HG03565 (cell line): ENCODE measurements at regions not wholly inside any gene's neighbourhood (a gene's known extent, or its start where the extent isn't known, plus 50 kb on each side); places are given as distances from the start of the nearest gene placed in this dataset.
"Not testable (repeated sequence)": the region's sequence is repeated elsewhere in the genome, so short reads cannot be mapped to it uniquely, and the experiment has no call there.

Experiments used
- ATAC-seq: cut with Tn5 transposase; IDR thresholded peaks from one replicate; pipeline ENCODE4 v1.9.1; 2021; ENCODE audit warnings: mild to moderate bottlenecking, moderate library complexity; ENCODE audit not compliant: unreplicated experiment

GRCh38 chr3:21256932-21257331, 494.1 kb downstream of the ZNF385D start:
- no peak for ATAC-seq

- no peak for ATAC-seq
Measured at GRCh38 chr3:21238661-21239060, 512.3 kb downstream of the ZNF385D start.

DNA sequence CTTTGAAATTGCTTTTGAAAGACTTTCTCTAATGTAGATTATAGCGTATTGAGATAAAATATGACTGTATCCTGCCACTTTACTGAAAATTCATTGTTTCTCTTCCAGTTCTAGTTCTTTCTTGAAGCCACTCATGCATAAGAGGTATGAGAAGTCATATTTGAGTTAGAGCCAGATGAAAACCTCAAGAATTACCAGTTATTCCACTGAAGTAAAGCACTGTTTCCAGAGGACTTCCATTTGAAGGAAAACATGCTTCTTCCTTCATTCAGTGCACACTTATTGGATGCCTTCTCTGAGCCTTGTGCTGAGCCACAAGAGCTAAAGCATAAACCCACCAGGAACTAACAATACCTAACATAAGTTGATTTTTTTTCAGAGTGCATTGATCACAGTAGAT, 513.4 kb downstream of the ZNF385D start:
- ATAC-seq = no peak

DNA sequence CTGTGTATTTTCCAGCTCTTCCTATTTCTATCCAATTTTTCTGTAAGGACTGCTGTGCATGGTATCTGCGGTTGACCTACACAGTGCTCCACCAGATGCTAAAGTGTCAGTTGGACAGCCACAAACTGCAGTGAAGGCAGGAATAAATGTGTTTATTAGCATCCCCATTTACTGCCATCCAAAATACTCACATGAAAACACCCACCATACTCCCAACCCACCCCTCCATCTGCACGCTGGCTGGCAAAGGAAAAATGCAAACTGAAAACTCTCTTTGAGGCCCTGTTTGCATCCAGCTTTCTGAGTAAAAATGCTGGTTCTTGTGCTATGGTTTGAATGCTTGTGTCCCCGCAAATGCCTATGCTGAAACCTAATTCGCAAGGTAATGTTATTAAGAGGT, 515.5 kb downstream of the ZNF385D start:
- no peak for ATAC-seq

GRCh38 chr3:21234933-21235332, 516.1 kb downstream of the ZNF385D start:
- no peak for ATAC-seq

GRCh38 chr3:21229426-21230135, 521.4 kb downstream of the ZNF385D start:
- no peak for ATAC-seq

GRCh38 chr3:21226086-21226485, 524.9 kb downstream of the ZNF385D start:
- ATAC-seq = no peak

DNA sequence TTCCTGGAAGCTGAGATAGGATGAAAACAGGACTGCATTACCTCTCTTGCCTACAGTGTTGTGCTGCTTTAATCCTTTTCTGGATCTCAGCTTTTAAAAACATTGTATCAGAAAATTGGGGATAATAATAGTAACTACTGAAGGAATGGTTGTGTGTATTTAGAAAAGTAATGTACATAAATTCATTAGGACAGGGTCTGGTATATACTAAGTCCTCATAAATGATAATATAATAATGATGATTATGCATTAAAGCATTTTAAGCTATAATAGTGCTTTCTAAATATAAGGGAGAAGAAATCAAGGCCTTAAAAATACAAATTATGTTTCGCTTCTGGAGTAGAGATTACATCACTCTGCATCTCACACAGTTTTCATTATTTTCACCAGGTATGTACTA, 530.1 kb downstream of the ZNF385D start:
- ATAC-seq = no peak

DNA sequence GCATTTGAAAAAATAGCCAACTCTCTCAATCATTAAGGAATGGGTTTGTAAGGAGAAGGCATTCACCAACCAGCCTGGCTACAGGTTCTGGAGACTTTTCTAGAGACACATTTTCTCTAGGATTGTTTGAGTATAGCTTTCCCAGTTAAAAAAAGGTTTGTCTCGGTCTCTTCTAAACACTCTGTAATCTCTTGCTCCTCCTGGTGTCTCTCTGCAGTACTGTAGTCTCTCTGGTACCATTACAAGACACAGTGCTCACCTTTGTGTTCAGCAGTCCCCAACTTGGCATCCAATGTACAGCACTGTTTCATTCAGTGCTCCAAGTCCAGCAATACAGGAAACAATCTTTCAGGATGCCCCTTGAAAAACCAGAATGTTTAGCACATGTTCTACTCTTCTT, 534.4 kb downstream of the ZNF385D start:
- no peak for ATAC-seq

DNA sequence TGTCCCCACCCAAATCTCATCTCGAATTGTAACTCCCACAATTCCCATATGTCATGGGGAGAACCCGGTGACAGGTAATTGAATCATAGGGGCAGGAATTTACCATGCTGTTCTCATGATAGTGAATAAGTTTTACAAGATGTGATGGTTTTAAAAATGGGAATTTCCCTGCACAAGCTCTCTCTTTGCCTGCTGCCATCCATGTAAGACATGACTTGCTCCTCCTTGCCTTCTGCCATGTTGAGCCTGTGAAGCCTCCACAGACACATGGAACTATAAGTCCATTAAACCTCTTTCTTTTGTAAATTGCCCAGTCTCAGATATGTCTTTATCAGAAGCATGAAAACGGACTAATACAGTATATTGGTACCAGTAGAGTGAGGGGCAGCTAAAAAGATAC, 546.9 kb downstream of the ZNF385D start:
- not testable (repeated sequence) for ATAC-seq

GRCh38 chr3:21195203-21195602, 555.8 kb downstream of the ZNF385D start:
- no peak for ATAC-seq

DNA sequence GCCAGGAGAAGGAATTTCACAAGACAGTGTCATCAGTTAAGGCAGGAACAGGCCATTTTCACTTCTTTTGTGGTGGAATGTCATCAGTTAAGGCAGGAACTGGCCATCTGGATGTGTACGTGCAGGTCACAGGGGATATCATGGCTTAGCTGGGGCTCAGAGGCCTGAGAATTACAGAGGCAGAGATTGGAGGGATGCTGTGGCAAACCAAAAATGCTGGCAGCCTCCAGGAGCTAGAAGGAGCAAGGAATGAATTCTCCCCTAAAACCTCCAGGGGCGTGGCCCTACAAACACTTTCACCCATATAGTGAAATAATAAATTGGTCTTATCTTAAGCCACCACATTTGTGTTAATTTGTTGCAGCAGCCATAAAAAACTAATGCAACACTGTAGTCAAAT, 557.0 kb downstream of the ZNF385D start:
- ATAC-seq = not testable (repeated sequence)

GRCh38 chr3:21188459-21188858, 562.6 kb downstream of the ZNF385D start:
- ATAC-seq = no peak

DNA sequence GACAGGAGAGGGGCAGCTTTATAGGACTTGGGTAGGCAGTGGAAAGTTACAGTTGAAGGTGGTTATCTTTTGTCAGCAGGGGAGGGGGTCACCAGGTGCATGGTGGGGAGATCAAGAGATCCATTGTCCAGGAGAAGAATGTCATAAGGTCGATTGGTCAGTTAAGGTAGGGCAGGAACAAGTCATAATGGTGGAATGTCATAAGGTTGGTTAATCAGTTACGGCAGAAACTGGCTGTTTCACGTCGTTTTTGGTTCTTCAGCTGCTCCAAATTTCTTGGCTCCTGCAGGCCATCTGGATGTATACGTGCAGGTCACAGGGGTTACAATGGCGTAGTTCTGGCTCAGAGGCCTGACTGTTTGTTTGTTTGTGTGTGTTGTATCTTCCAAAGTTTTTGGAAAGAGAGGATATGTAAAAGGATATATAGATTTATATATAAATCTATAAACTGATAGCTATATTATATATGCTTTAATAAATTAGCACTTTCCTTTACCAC, 565.1 kb downstream of the ZNF385D start:
- ATAC-seq = no peak

DNA sequence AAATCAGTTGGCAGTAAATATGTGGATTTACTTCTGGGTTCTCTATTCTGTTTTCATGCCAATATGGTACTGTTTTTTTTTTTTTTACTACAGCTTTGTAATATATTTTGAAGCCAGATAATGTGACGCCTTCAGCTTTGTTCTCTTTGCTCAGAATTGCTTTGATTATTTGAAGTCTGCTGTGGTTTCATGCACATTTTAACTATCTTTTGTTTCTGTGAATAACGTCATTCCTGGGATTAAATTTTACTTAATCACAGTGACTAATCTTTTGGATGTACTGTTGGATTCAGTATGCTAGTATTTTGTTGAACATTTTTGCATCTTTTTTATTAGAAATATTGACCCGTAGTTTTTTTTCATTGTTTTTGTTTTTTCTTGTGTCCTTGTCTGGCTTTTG, 576.5 kb downstream of the ZNF385D start:
- no peak for ATAC-seq

DNA sequence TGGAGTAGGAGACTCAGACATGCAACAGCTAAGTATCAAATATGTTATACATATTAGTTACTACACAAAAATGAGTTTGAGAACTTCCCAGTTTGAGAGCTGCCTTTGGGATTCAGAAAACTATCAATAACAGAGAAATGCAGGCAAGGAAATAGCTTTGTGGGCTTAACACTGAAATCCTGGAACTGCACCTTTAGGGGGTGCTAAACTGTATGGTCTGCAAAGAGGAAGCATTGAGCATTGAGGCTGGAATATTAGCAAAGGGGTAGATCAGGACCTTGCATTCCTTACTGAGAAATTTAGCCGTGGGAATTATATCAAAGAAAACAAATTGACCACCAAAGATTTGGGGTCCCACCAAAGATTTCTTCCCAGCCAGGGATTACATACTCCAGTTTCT, 580.0 kb downstream of the ZNF385D start:
- peak; percentile 57 for ATAC-seq

- ATAC-seq = no peak
Measured at GRCh38 chr3:21169948-21170347, 581.1 kb downstream of the ZNF385D start.

DNA sequence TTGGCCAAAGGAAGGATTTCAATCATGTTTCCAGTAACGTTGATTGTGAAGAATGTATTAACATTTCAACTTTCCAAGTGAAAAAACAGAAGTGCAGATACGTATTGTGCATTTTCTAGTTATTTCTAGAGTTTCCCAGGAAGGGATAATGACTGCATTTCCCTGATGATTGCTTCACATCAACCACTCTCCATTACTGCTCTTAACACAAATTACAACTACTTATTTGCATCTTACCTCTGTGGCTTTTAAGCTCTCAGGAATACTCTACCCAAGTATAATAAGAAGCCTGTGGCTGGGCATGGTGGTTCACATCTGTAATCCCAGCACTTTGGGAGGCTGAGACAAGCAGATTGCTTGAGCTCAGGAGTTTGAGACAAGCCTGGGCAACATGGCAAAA, 582.5 kb downstream of the ZNF385D start:
- ATAC-seq = no peak

DNA sequence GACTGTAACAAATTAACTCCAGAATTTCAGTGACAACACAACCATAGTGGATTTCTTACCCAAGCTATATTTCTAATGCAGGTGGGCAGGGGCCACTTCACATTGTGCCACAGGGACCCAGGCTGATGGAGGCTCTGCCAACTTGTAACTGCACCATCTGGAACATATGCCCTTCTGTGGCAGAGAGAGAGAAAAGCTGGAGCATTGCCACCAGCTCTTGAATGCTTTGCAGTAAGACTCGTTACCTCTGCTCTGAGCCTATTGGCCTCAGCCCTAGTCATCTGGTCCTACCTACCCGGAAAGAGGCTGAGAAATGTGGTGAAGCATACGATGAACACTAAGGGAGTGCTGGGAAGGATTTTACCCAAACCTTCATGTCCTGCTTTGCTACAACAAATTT, 587.1 kb downstream of the ZNF385D start:
- ATAC-seq = no peak

- no peak for ATAC-seq
Measured at GRCh38 chr3:21159543-21159906, 591.5 kb downstream of the ZNF385D start.

DNA sequence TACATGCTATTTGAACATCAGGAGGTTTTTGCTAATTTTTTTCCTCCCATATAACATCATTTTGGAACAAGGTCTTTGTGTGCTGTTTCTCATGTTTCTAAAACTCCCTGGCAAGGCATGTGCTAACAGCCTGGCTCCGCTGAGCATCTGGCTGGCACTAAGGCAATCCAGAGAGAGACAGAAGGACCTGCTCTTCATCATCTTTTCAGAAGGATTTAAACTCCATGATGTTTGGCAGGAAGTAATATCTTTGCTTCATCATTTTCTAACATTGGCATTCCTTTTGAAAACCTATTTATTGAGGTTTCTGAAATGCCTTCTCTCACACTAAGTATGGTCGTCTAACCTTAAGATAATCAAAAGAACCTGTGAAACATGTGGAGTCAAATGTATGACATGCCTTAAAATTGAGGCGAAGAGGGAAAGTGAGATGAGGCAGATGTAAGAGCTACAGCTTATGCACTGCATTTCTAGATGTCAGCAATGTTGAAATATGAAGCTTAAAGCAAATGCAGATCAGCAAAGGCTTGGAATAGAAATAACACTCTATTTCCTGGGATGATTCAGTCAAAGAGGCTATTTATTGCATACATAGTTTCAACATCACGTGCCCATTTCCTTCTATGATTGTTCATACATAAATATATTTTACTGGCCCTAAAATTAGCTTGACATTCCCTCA, 592.0 kb downstream of the ZNF385D start:
- ATAC-seq = no peak

GRCh38 chr3:21154911-21155310, 596.1 kb downstream of the ZNF385D start:
- ATAC-seq = no peak

DNA sequence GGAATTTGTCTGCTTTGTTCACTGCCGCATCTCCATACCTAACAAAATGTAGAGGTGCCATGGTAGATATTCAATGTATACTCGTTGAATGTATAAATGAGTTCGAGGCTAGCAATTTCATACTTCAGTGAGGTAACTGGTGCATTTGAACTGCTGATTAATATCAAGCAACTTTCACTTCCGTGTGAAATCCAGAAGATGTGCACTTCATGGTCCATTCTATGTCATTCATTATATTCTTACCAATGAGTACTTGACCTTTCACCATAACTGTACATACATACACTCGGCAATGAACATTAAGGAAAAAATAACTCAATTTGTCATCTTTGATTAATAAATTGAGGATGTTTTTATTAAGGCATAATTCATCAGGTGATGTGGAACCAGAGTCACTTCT, 598.5 kb downstream of the ZNF385D start:
- no peak for ATAC-seq
